ENCODE measurements at regions not wholly inside any gene's neighbourhood (a gene's known extent, or its start where the extent isn't known, plus 50 kb on each side); places are given as distances from the start of the nearest gene placed in this dataset.

DNA sequence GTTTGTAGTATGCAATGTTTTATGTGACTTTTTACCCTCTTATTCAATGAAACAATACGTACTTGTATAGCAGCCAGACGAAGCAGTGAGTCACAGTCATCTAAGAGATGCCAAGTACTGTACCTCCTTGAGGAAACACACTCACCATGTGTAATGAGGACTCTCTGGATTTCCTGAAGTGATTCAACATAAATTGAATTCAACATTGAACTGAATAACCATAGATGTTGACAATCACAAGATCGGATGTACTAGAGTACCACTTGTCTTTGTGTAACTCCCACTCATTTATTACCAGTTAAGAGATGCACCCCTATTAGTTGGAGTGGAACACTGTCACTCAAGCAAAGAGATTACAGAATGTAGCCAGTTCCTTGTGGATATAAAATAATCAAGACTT is 175.2 kb upstream of the HMGA2 start:
- peak; percentile 97 for DNase-seq (ENCODE audit: low read depth)
- no peak overlapping the region for H3K4me3 ChIP-seq (ENCODE audit: low read depth, low read length)
- TF ChIP-seq, protein P1, sequence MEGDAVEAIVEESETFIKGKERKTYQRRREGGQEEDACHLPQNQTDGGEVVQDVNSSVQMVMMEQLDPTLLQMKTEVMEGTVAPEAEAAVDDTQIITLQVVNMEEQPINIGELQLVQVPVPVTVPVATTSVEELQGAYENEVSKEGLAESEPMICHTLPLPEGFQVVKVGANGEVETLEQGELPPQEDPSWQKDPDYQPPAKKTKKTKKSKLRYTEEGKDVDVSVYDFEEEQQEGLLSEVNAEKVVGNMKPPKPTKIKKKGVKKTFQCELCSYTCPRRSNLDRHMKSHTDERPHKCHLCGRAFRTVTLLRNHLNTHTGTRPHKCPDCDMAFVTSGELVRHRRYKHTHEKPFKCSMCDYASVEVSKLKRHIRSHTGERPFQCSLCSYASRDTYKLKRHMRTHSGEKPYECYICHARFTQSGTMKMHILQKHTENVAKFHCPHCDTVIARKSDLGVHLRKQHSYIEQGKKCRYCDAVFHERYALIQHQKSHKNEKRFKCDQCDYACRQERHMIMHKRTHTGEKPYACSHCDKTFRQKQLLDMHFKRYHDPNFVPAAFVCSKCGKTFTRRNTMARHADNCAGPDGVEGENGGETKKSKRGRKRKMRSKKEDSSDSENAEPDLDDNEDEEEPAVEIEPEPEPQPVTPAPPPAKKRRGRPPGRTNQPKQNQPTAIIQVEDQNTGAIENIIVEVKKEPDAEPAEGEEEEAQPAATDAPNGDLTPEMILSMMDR (IDR thresholded peaks at IDR 0.05; ENCODE audit: low read depth, low read length, missing control alignments): no peak
- in situ Hi-C loops (cut with HindIII; ENCODE audit: low sequenced_read_pairs): no loop called here

DNA sequence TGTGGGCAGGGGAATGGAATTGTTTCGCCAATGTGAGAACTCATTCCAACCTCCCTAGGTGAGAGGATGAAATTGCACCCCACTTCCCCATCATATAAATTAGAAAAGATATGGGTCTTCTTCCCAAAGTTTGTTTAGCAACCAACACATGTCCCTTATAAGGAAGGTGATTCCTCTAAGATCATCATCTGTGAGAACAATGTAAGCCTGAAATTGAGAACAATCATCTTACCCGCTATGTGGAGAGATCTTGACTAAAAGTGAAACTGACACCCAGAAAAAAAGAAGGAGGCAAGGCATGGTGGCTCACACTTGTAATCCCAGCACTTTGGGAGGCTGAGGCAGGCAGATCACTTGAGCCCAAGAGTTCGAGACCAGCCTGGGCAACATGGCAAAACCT is 173.2 kb upstream of the HMGA2 start:
- in situ Hi-C loops (cut with HindIII; ENCODE audit: low sequenced_read_pairs): no loop called here
- H3K4me3 ChIP-seq (ENCODE audit: low read depth, low read length): no peak overlapping the region
- DNase-seq (ENCODE audit: low read depth): no peak
- TF ChIP-seq, protein P1 (IDR thresholded peaks at IDR 0.05; ENCODE audit: low read depth, low read length, missing control alignments): no peak

DNA sequence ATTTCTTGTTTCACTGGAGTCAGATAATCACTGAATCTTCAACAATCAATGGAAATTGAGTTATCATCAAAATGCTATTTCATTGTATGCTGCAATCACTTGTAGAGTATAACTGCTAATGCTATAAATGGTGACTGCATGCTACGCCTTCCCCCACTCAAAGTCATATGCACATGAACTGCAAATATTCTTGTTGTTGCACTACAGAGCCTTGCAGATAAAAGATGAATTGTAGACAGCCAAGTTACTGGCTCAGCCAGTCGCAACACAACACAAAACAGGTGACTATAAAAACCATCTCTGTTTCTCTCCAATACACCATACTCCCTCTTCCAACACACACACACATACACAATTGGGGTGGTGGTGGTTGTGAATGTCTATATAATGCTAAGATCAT is 171.0 kb upstream of the HMGA2 start:
- no peak for DNase-seq (ENCODE audit: low read depth)
- TF ChIP-seq, protein P1 (IDR thresholded peaks at IDR 0.05; ENCODE audit: low read depth, low read length, missing control alignments): no peak
- no peak overlapping the region for H3K4me3 ChIP-seq (ENCODE audit: low read depth, low read length)
- in situ Hi-C loops (cut with HindIII; ENCODE audit: low sequenced_read_pairs): no loop called here

DNA sequence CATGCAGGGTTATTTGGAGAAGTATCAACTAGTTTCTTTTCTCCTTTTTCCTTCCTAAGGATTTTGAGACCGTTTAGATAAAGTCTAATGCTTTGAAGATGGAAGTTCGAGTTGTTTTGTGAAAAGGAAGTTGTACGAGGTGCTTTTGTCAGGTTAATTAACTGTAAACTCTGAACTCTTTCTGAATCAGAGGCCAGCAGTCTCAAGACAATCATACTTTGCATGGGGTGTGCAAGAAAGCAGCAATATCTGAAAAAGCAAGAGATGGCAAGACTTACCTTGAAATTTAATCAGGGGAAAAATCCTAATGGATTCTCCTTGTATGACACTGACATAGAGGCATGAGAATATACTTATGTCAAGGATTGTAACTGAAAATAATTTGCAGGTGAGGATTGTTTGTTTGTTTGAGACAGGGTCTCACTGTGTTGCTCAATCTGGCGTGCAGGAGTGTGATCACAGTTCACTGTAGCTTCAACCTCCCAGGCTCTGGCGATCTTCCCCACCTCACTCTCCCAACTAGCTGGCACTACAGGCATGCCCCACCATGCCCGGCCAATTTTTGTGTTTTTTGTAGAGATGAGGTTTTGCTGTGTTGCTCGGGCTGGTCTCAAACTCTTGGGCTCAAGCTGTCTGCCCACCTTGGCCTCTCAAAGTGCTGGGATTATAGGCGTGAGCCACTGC is 170.2 kb upstream of the HMGA2 start:
- DNase-seq (ENCODE audit: low read depth): no peak
- TF ChIP-seq, protein P1 (IDR thresholded peaks at IDR 0.05; ENCODE audit: low read depth, low read length, missing control alignments): no peak
- H3K4me3 ChIP-seq (ENCODE audit: low read depth, low read length): no peak overlapping the region
- in situ Hi-C loops (cut with HindIII; ENCODE audit: low sequenced_read_pairs): no loop called here

DNA sequence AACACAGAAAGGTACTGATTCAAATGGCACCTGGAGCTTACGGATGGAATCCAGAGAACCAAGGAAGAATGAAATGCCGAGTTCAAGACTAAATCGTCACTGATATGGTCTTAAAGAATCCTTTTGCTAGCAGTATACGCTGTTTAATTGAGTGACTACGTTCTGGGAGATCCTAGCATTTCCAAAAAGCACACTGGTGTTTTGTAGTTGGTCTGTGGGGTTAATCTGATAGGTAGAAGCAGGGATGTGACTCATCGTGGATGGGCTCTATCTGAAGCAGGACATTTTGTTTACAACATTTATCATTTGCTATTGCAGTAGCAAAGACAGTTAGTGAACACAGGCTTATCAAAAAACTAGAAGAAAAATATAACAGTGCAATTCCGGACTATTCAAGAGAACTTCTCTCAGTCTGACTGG is 169.2 kb upstream of the HMGA2 start:
- DNase-seq (ENCODE audit: low read depth): no peak
- in situ Hi-C loops (cut with HindIII; ENCODE audit: low sequenced_read_pairs): no loop called here
- TF ChIP-seq, protein P1 (IDR thresholded peaks at IDR 0.05; ENCODE audit: low read depth, low read length, missing control alignments): no peak
- H3K4me3 ChIP-seq (ENCODE audit: low read depth, low read length): no peak overlapping the region

DNA sequence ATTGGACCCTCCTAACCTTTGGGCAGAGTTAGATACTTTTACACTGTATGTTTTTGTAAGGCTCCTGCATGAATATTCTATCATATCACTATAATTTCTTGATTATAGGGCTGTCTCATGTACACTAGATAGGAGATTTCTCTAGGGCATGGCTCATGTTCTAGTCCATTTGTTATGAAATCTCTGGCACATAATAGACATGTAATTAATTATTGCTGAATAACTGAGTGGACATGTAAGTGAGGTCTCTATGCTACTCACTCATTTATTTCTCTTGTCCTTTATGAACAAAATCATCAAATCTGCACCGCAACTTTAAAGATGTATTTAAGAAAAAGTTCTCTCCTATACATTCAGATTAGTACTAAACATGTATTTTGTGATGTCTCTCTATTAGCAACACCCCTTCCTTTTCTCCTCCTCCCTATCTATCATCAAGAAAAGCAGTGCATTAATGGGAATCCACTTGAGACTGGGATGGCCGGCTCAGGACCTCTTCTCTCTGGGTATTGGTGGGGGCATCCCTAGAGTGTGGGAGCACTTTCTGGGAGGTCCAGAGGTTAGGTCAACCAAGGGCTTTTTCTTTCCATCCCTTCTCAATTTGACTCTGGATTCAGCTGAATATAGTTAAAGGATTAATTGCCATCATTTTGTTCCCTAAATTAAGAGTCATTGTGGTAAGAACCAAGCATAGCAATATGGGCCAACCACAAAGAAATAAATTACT is 168.0 kb upstream of the HMGA2 start:
- DNase-seq (ENCODE audit: low read depth): no peak
- in situ Hi-C loops (cut with HindIII; ENCODE audit: low sequenced_read_pairs): no loop called here
- TF ChIP-seq, protein P1 (IDR thresholded peaks at IDR 0.05; ENCODE audit: low read depth, low read length, missing control alignments): no peak
- H3K4me3 ChIP-seq (ENCODE audit: low read depth, low read length): no peak overlapping the region

Data from astrocyte of the cerebellum (primary cell).